Stimulated activated CD8-positive, alpha-beta memory T cell treated with anti-CD3 and anti-CD28 coated beads, Interleukin-2, amount 100 ng/mL, for 48 hours (primary cell): ENCODE measurements at regions not wholly inside any gene's neighbourhood (a gene's known extent, or its start where the extent isn't known, plus 50 kb on each side); places are given as distances from the start of the nearest gene placed in this dataset.

Experiments
- DNase-seq, 2 donors: peaks; one replicate each; pipeline ENCODE4 v3.0.0-alpha.2; 2020; ENCODE audit warnings: low read depth in 2 of 2

DNA sequence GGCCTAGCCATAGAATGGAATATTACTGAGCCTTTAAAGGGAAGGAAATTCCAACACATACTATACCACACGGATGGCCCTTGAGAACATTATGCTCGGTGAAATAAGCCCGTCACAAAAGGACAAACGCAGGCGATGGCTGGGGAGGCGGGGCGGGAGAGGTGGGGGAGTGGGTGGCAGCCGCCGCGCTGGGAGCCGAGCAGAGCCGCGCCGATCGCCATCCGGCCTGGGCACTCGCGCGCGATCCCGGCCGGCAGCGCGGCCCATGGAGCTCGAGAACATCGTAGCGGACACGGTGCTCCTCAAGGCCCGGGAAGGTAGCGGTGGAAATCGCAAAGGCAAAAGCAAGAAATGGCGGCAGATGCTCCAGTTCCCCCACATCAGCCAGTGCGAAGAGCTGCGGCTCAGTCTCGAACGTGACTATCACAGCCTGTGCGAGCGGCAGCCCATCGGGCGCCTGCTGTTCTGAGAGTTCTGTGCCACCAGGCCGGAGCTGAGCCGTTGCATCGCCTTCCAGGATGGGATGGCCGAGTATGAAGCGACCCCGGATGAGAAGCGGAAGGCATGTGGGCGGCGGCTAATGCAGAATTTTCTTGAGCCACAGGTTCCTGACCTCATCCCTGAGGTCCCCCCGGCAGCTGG lies 140.1 kb downstream of the ZDHHC20 start:
- DNase-seq, result no peak

- DNase-seq, result no peak
Measured at GRCh38 chr13:21319869-21320641, 139.0 kb downstream of the ZDHHC20 start.

- no peak for DNase-seq
Measured at GRCh38 chr13:21320642-21321034, 138.5 kb downstream of the ZDHHC20 start.

DNA sequence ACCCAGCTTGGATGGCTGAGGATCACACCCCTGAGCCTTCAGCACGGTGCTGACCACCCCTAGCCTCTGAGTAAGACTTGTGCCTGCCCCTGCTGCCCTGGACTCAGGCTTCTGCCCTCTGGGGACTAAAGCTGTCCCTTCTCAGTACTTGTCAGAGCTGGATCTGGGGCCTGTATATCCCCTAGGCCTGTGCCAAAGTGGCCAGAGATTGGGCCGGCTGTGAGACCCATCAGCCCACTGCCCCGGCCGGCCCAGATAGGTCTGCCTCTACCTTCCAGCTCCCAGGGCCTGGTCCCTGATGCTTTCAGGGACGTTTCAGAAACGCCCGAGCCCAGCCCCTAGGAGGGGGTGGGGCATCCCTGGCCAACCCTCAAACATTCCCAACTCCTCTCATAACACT lies 137.8 kb downstream of the ZDHHC20 start:
- DNase-seq, result no peak

DNA sequence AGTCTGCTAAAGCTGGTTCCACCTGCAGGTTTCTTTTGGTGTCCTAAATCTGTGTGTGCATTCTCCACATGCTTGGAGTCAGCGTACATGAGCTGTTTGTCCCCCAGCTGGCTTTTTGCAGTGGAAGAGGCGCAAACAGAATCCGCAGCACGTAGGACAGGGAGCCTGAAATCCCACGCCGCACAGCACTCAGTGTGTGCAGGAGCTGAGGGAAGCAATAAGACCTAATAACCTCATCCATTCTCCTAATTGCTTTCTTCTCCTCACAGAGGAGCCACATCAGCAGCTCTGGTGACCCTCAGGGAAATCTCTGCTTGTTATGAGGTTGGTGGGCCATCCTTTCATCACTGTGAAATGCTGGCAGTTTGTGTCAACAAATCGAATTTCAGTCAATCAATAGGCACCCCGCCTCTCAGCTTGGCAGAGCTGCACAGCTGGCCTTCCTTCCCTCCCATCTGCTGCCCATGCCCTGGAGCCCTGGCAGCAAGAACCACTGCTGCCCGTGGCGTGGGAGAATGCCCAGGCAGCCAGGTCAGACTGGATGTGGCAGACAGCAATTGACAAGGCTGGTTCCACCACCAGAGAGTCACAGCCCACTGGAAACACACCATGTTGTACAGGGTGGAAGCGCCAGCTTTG lies 136.7 kb downstream of the ZDHHC20 start:
- no peak for DNase-seq
